Kidney (tissue), 13 donors: ENCODE measurements at regions not wholly inside any gene's neighbourhood (a gene's known extent, or its start where the extent isn't known, plus 50 kb on each side); places are given as distances from the start of the nearest gene placed in this dataset.

Experiments used
- DNase-seq, 5 donors: peaks; one replicate each; pipeline ENCODE4 v3.0.0-alpha.2; 2013 to 2020
- FAIRE-seq: peaks from 2 replicates; lab custom pipeline; 2012; peaks lifted over from hg19 to GRCh38; lab: Jason Lieb, UNC
- H3K27ac ChIP-seq, 2 donors: one replicate each; pipeline ENCODE4 v1.7.0; 2013; ENCODE audit warnings: low read depth in 2 of 2, low read length in 2 of 2, inconsistent platforms in 1 of 2
- H3K27me3 ChIP-seq: one replicate; pipeline ENCODE4 v1.7.1; 2013; ENCODE audit warnings: low read length, inconsistent platforms; ENCODE audit not compliant: control insufficient read depth, insufficient read depth
- H3K36me3 ChIP-seq, 3 donors: one replicate each; pipeline versions ENCODE4 v1.7.0 to v1.7.1; 2013; ENCODE audit warnings: low read length in 3 of 3, control low read depth in 1 of 3, inconsistent platforms in 1 of 3; ENCODE audit not compliant: insufficient read depth in 3 of 3, control insufficient read depth in 2 of 3
- H3K4me1 ChIP-seq, 3 donors: one replicate each; pipeline versions ENCODE4 v1.7.0 to v1.7.1; 2013; ENCODE audit warnings: low read length in 3 of 3, inconsistent platforms in 1 of 3, low read depth in 1 of 3; ENCODE audit not compliant: control insufficient read depth in 2 of 3, insufficient read depth in 2 of 3
- H3K4me3 ChIP-seq, 3 donors: one replicate each; pipeline versions ENCODE4 v1.7.0 to v1.8.1; 2013; ENCODE audit warnings: low read length in 3 of 3, control low read depth in 1 of 3, inconsistent platforms in 1 of 3
- H3K9ac ChIP-seq, 3 donors: one replicate each; pipeline versions ENCODE4 v1.7.0 to v1.7.1; 2013; ENCODE audit warnings: low read length in 3 of 3, control low read depth in 1 of 3, inconsistent platforms in 1 of 3
- H3K9me3 ChIP-seq, 3 donors: one replicate each; pipeline versions ENCODE4 v1.7.0 to v1.7.1; 2013; ENCODE audit warnings: low read length in 3 of 3, control low read depth in 1 of 3, inconsistent platforms in 1 of 3; ENCODE audit not compliant: control insufficient read depth in 2 of 3, insufficient read depth in 1 of 3
- CTCF ChIP-seq: IDR thresholded peaks from 3 replicates; pipeline ENCODE4 v1.5.1; 2012; ENCODE audit warnings: mild to moderate bottlenecking, moderate library complexity, borderline replicate concordance; ENCODE audit not compliant: insufficient read depth; ENCODE audit errors: extremely low read depth
- intact Hi-C: fragments of 100-400 bp; cut with DNase I; formaldehyde crosslinking; loops from one replicate; pipeline ENCODE4 v1.11.1; 2022
- donor health status: control.
- donor health status: control.
- donor health status: control.
- donor health status: control.
- donor health status: control.
- donor health status: DM: yes; HTN: yes; CAD: no.
- donor health status: Normal renal cell carcinoma (clear cell type).

GRCh38 chr9:1581926-1582325 lies 433.2 kb upstream of the SMARCA2 start:
- Histone ChIP-seq H3K4me1 (no peaks in the 10 kb centered on the region), H3K4me3 (no peak overlapping the region), H3K27me3 (no peaks in the 10 kb centered on the region), H3K36me3 (no peaks in the 10 kb centered on the region), H3K9me3 (no peaks in the 10 kb centered on the region), H3K27ac (no peak overlapping the region), H3K9ac (no peak overlapping the region)
- DNase-seq (no peak), FAIRE-seq (no peak)
- intact Hi-C loops, result no loop called here
- no peak for TF ChIP-seq CTCF

GRCh38 chr9:1591310-1591709 lies 423.8 kb upstream of the SMARCA2 start:
- H3K36me3 ChIP-seq, result no peaks in the 10 kb centered on the region
- H3K27me3 ChIP-seq, result no peaks in the 10 kb centered on the region
- intact Hi-C loops, result no loop called here
- no peak for FAIRE-seq
- TF ChIP-seq CTCF, result no peak
- no peak overlapping the region for H3K27ac ChIP-seq
- no peak overlapping the region for H3K4me3 ChIP-seq
- H3K4me1 ChIP-seq, result no peaks in the 10 kb centered on the region
- DNase-seq, result no peak
- H3K9me3 ChIP-seq, result peaks cover 0 to 6% (median 2%) of the 10 kb centered on the region in 3 donors
- no peak overlapping the region for H3K9ac ChIP-seq

DNA sequence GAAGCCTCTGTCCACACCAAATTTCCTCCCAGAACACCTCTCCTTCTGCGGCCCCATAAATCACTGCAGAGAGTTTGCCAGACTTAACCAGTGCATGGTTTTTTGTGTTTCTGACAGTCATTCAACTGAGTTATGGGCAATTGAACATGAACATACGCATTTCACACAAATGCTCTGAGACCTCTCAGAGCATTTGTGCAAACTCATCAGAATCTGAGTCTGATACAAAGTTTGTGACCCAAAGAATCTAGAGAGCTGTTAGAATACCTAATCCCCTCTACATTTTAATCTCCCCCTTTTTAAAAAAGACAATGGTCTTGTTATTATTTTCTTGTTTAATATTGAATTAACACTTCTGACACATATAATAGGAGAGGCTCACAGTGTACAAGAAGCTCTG lies 416.9 kb upstream of the SMARCA2 start:
- Histone ChIP-seq H3K9me3 (no peaks in the 10 kb centered on the region), H3K4me1 (no peaks in the 10 kb centered on the region), H3K36me3 (no peaks in the 10 kb centered on the region), H3K27me3 (no peaks in the 10 kb centered on the region), H3K9ac (no peak overlapping the region), H3K27ac (no peak overlapping the region), H3K4me3 (no peak overlapping the region)
- intact Hi-C loops, result no loop called here
- DNase-seq (no peak), FAIRE-seq (no peak)
- TF ChIP-seq CTCF, result no peak

- FAIRE-seq (no peak), DNase-seq (no peak)
- H3K4me1 ChIP-seq, result no peaks in the 10 kb centered on the region
- no peak overlapping the region for H3K9ac ChIP-seq
- no peaks in the 10 kb centered on the region for H3K9me3 ChIP-seq
- H3K27ac ChIP-seq, result no peak overlapping the region
- intact Hi-C loops, result no loop called here
- no peaks in the 10 kb centered on the region for H3K36me3 ChIP-seq
- TF ChIP-seq CTCF, result no peak
- H3K27me3 ChIP-seq, result no peaks in the 10 kb centered on the region
- no peak overlapping the region for H3K4me3 ChIP-seq
These were observed 415.2 kb upstream of the SMARCA2 start for GRCh38 chr9:1599961-1600360.
